CD1c-positive myeloid dendritic cell (primary cell): ENCODE measurements at regions not wholly inside any gene's neighbourhood (a gene's known extent, or its start where the extent isn't known, plus 50 kb on each side); places are given as distances from the start of the nearest gene placed in this dataset.

Experiments
- DNase-seq: peaks from one replicate; pipeline ENCODE4 v3.0.0-alpha.2; 2016; ENCODE audit errors: extremely low spot score

DNA sequence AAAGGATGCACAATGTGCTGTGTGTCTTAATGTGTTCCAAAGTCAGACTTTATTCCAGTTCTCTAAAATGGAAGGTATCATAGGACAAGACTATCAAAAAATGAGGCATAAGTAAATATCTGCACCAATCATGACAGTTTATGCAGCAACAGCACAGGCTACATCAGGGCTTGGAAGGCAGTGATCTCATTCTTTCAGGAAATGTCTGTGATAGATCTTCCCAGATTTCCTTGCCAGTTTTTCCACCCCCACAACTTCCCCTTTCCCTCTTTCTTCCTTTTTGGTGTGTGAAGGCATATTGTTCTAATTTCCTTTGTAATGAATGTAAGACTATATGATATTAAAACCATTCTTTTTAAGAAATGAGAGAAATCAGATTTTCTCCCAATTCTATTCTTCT, 326.7 kb downstream of the ATP23 start:
- DNase-seq = no peak

DNA sequence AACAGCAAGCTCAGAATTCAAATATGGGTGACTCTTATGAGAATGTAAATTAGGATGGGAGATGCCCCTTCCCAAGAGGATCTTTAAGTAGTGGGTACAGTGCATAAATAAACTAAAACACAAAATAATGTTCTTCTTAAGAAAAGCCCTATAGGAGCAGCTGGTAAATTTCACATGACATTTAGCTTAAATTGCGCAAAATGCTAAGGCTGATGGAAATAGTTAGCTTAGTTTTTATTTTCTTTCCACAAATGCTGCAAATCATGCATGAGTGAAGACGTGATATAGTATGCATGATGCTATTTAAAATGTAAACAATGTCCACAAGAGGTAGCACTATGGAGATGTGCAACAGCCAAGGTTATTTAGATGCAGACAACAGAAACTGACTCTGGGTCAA, 328.1 kb downstream of the ATP23 start:
- no peak for DNase-seq

DNA sequence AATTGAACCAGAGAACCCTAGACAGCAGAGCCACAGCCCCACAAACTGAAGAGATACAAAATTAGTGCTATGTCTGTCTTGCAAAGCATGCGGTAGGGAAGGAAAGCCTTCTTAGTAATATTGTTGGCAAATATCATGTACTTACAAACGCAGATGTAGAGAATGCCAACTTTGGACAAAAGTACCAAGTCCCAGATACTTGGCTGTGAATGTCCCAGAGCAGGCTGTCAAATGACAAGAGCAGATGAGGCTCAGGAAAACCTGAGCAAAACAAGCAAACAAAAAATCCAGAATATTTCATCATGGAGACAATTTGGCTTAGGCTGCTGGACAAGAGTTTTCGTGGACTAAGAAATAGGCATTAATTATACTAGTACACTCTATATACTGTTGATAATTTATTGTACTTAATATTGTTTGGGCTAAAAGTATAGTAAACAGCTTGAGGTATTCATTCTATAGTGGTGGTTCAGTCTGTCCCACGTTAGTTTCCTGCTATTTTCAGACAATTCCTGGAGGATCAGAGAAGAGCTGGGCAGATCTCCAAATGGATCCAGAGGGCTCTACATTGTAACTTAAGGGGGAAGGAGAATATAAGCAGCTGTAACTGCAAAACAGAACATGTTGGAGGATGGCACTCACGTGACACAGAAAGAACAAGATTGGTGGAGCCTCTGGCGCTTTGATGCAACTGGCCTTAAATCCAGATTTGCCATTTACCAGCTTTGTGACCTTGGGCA, 329.8 kb downstream of the ATP23 start:
- no peak for DNase-seq

DNA sequence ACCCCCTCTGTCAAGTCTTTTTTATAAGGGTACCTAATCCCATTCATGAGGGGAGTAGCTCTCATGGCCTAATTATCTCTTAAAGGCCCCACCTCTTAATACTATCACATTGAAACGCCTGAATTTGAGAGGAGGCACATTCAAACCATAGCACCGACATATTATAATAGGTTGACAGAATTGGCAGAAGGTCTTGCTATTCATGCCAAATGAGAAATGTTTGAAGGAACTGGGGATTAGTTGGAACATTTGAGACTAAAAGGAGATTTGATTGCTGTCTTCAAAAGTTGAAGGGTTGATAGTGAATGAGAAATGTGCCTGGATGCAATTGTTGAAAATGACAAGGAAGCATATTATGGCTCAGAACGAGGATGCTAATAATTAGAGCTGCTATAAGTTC, 331.1 kb downstream of the ATP23 start:
- DNase-seq = no peak

DNA sequence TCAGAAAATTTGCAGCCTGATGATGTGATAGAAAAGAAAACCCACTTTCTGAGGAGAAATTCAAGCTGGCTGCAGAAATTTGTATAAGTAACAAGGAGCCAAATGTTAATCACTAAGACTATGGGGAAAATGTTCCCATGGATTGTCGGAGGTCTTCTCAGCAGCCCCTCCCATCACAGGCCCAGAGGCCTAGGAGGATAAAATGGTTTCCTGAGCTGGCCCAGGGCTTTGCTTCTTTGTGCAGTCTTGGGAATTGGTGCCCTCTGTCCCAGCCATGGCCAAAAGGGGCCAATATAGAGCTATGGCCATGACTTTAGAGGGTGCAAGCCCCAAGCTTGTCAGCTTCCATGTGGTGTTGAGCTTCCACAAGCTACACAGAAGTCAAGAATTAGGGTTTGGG, 335.9 kb downstream of the ATP23 start:
- DNase-seq = no peak

DNA sequence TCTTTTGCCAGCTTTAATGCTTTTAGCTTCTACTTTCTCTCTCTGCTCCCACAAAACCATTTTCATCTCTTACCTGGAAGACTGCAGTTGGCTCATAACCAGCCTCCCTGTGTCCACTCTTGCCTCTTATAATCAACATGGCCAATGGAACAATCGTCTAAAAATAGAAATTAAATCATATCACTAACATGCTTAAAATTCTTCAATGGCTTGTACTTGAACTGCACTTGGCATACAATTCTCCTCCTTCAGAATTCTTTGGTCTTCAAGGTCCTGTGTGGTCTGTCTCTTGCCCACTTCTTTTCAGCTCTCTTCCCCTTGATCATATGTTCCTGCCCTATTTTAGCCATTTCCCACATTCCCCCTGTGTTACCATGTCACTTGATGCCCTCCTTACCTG, 342.2 kb downstream of the ATP23 start:
- no peak for DNase-seq

DNA sequence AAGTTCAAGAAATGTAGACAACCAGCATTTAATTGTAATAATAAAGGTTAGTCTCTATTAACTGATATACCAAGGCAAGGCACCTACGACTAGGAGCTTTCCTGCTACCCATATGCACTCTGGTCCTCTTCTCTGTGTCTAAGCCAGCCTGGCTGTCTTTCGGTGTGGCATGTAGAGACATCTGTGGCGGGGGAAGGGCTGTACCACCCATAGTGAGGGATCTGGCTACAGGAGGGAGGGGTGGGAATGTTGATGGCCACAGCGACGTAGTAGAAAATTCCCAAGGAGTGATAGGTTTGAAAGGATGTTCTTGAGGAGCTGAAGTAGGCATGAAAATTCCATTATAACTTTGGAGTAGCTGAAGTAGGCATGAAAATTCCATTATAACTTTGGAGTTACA, 344.2 kb downstream of the ATP23 start:
- no peak for DNase-seq

DNA sequence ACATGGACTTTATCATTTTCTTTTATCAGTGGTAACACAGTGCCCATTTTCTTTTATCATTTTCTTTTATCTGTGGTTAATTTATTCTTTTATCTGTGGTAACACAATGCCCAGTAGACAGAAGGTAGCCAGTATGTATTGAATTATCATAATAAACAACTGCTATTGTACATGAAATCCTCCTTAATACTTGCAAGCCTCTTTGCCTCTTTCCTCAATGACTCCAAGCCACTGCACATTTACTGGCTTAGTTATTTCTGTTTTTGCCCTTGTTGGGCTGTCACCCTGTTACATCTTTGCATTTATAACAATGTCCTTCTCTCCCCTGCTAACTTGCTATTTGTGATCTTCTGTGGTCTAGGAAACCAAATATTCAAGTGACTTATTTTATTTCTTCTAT, 345.0 kb downstream of the ATP23 start:
- no peak for DNase-seq

DNA sequence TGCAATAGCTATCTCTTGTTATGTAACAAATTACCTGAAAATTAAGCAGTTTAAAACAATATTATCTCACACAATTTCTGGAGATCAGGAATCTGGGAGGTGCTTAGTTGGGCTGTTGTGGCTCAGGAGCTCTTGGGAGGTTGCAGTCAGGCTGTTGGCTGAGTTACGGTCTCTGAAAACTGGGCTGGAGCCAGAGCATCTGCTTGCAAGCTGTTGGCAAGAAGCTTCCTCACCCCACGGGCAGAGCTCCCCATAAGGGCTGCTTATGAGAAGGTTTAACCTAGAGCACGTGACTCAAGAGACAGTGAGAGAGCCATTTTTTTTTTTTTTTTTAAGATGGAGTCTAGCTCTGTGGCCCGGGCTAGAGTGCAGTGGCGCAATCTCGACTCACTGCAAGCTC, 346.8 kb downstream of the ATP23 start:
- DNase-seq = no peak

DNA sequence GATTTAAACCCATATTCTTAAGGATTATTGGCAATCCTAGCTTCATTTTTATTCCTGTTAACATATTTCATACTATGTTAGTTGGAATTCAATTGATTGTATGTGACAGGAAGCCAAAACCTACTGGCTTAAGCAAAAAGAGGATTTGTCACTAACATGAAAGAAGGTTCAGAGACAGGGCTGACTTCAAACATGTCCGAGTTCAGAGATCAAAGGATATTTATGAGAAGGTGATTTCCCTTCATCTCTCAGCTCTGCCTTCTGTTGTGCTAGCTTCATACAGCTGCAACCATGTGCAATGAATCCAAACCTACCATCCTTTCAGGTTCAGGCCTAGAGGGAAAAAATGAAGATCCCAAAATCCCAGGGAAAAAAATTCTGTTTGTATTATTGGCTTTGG, 349.7 kb downstream of the ATP23 start:
- no peak for DNase-seq

DNA sequence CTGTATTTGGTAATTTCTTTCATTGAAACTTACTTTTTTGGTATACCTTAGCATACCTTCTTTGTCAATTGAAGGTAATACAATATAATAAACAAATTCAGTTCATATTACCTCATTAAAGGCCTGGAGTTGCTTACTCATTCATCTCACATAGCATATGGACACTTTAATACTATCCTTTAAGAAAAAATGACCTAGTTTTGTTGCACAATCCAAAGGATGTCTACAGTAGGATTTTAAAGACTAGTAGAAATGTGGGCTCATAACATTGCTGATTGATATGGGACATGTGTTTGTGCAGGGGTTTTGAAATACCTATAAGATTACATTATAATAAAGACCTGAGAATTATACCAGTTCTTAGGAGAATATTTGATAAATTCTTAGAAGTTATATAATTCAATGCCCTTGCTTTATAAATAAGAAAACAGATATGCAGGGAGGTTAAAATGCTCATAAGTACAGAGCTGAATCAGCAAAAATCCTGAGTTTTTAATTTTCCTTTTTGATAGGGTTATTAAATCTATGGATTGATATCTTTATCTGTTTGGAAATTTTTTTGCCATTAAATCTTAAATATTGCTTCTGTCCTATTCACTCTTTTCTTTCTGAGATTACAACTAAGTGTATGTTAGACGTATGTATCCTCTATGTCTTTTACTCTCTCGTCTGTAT, 352.1 kb downstream of the ATP23 start:
- DNase-seq = no peak

DNA sequence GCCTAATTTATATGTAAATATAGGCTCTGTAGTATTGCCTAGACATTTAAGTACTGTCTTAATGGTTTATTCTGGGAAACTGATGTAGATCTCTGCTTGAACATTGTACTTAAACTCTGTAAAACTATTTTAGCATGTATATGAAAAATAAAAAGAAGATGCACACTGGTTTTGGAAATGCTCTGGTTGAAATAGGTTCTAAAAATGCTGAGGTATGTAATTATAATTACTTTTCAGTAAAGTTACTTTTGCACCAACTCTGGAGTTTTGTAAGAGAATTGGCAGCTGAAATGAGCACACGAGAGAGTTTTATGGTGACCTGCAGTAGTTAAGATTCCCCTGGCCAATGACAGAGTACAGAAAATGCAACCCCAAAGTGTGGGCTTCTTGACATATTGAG, 353.9 kb downstream of the ATP23 start:
- DNase-seq = no peak

DNA sequence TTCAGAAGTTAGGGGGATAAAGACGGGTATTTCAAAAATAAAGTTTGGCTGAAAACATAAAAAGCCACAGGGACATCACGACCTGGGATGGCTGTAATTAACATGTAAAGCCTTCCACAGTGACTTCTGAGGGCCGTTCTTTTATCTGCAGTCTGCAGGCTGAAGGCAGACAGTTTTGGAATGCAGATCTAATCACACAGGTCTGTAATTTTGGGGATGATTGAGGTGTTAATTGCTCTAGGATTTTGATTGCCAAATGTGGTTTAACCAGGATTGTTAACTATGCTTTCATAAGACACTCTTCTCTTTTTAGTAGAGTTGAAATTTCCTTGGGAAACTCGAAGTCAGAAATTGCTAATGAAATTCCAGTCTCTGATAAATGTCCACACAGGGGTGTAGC, 355.5 kb downstream of the ATP23 start:
- DNase-seq = no peak

DNA sequence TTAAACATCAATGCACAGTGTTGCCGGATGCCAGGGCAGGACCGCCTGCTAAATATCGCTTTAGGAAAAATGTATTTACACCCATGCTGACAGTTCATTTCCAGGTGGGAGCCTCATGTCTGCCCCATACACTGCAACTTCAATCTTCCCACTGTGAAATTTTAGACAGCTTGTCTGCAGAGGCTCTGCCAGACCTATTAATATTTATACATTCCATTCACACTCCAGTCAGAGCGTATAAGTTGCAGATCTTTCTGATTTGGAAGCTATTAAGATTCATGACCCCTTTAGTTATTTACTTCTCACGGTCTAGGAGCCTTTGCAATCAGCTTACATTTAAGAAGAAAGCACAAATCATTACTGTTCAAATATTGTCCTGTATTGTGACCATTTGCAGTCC, 357.4 kb downstream of the ATP23 start:
- no peak for DNase-seq

DNA sequence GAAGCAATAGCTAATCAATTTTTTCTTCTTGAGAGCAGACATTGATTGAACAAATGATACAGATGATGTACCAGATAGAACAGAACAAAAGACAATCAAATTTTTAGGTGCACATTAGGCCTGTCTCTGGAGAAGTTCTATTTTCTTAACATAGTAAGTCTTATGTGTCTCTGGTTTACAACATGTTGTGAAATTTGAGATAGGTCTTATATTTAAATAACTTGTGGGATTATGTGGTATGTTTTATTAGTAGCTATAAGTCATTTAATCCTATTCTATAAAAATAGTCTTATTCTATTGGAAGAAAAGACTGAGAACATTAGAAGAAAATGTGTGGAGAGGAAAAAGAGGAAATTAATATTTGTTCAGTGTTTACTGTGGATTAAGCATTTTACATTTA, 358.0 kb downstream of the ATP23 start:
- no peak for DNase-seq

DNA sequence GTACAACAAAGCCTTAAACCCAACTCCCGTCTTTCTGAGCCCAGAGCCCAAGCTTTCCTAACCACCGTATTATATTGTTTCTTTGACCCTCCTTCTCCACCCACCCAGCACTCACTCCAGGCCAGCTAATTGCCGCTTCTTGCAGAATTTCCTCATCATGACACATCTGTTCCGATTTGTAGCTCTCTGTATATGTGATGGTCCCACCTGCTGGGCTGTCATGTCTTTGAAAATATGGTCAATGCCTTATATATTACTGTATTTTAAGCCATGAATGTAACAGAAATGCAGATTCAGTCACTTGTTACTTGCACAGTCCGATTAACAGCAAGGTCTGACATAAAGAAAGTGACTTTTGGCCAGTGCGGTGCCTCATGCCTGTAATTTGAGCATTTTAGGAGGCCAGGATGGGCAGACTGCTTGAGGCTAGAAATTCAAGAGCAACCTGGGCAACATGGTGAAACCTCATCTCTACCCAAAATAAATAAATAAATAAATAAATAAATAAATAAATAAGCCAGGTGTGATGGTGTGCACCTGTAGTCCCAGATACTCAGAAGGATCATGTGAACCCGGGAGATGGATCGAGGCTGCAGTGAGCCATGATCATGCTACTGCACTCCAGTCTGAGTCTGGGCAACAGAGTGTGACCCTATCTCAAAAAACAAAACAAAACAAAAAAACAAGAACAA, 359.8 kb downstream of the ATP23 start:
- DNase-seq = no peak

DNA sequence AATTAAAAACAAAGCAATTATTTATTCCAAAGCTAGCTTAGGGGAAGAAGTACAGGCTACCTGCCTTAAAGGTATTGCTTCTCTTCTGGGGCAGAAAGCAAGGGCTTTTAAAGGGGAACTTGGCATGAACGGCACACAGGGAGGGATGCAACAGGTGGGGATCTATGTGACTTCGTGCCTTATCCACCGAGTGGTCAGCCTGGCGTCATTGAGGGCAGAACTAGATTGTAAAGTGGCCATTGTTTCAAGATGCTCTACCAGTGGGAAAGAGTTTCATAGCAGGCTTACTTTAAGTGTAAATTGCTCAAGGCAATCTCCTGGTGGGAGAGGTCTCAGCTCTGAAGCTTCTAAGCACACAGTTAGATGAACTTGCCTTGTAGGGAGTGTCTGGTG, 360.4 kb downstream of the ATP23 start:
- no peak for DNase-seq

DNA sequence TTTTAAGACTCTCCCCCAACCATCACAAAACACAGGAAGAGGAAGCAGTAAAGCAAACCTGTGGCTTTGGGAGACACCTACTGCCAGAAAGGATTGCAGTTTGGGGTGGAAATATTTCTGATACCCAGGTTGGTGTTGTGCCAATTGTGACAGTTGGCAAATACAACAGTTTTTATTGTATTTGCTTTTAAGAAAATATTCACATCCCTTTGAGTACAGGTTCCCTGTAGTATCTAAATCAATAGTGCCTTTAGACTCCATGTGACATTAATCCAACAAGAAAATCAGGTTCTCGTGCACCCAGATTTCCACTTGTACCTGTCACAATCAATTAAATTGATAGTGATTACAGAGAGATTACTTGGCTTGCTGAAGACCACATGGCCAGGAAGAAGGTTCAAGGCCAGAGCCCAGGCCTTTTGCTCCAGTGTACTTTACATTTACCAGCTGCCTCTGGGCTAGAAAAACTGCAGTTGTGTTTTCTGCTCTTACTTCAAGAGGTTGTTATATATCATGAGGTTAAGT, 361.2 kb downstream of the ATP23 start:
- no peak for DNase-seq

DNA sequence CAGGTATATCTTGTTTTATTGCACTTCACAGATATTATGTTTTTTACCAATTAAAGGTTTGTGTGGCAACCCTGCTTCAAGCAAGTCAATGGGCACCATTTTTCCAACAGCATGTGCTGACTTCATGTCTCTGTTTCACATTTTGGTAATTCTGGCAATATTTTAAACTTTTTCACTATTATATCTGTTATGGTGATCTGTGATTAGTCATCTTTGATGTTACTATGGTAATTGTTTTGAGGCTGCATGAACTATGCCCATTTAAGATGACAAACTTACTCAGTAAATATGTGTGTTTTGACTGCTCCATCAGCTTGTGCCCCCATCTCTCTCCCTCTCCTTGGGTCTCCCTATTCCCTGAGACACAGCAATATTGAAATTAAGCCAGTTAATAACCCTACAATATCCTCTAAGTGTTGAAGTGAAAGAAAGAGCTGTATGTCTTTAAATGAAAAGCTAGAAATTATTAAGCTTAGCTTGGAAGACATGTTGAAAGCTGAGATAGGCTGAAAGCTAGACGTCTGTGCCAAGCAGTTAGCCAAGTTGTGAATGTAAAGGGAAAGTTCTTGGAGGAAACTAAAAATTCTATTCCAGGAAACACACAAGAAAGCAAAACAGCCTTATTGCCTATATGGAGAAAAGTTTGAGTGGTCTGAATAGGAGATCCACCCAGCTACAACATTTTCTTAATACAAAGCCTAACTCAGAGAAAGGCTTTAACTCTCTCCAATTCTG, 365.1 kb downstream of the ATP23 start:
- no peak for DNase-seq

DNA sequence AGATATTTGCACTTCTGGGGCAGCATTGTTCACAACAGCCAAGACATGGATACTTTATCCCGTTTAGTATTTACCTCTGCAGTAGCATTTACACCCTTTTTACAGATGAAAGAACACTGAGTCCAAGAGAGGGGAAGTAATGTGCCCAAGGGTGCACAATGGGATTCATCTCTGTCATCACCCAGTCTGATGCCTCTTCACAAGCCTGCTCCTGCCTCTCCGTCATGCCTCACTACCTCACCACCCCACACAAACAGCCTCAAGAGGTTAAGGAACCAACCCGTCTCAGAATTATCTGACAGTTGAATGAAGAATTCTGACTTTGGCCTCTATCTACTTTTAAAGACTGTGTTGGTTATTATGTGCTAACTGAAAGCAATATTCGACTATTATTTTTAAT, 368.4 kb downstream of the ATP23 start:
- DNase-seq = no peak

DNA sequence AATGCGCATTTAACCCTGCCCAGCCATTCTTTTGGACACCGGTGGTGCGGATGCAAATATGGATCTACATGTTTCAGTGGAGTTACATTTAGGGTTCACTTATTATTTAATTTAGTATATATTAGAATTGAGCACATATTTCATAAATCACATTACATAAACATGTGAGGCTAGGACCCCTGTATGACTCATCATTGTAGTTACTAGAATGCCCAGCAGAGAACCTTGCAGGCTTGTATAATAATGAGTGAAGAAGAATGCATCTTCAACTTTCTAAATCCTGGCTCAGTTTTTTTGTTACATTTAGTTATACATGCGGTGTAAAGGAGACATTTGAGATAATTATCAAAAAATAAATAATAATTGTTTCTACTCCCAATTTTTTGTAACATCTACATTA, 369.0 kb downstream of the ATP23 start:
- DNase-seq = no peak
